Mesendoderm (in vitro differentiated cells): ENCODE measurements at regions not wholly inside any gene's neighbourhood (a gene's known extent, or its start where the extent isn't known, plus 50 kb on each side); places are given as distances from the start of the nearest gene placed in this dataset.
A peak's percentile ranks its signal among the peaks of the same experiment; 100 is the strongest.

Experiments used
- DNase-seq: peaks from one replicate; pipeline ENCODE4 v3.0.0; 2013
- H2AK5ac ChIP-seq: 2 replicates; pipeline ENCODE4 v1.6.1; 2013; ENCODE audit warnings: low read length, inconsistent platforms
- H2BK120ac ChIP-seq: 2 replicates; pipeline ENCODE4 v1.6.1; 2013; ENCODE audit warnings: low read depth, mild to moderate bottlenecking, low read length, moderate library complexity, mixed read lengths
- H2BK15ac ChIP-seq: replicated peaks from 2 replicates; pipeline ENCODE4 v1.6.1; 2013; ENCODE audit warnings: low read depth, mild to moderate bottlenecking, moderate library complexity
- H2BK5ac ChIP-seq: 2 replicates; pipeline ENCODE4 v1.6.1; 2013; ENCODE audit warnings: low read length, inconsistent platforms
- H3K18ac ChIP-seq: 2 replicates; pipeline ENCODE4 v1.6.1; 2013; ENCODE audit warnings: mild to moderate bottlenecking, low read length, mixed read lengths
- H3K23ac ChIP-seq: one replicate; pipeline ENCODE4 v1.6.1; 2013; ENCODE audit warnings: low read length
- H3K27ac ChIP-seq: 2 replicates; pipeline ENCODE4 v1.5.1; 2013; ENCODE audit warnings: low read depth, mild to moderate bottlenecking, inconsistent platforms, low read length, moderate library complexity
- H3K27me3 ChIP-seq: 2 replicates; pipeline ENCODE4 v1.6.1; 2013; ENCODE audit warnings: low read length, control low read depth, mild to moderate bottlenecking, inconsistent platforms; ENCODE audit not compliant: insufficient read depth, poor library complexity
- H3K36me3 ChIP-seq: 2 replicates; pipeline ENCODE4 v1.6.1; 2013; ENCODE audit warnings: low read length, inconsistent platforms; ENCODE audit not compliant: control insufficient read depth, insufficient read depth
- H3K4ac ChIP-seq: one replicate; pipeline ENCODE4 v1.6.1; 2013; ENCODE audit warnings: low read depth, mild to moderate bottlenecking, low read length, moderate library complexity
- H3K4me1 ChIP-seq: 2 replicates; pipeline ENCODE4 v1.6.1; 2013; ENCODE audit warnings: low read depth, low read length, inconsistent platforms; ENCODE audit not compliant: control insufficient read depth
- H3K4me2 ChIP-seq: 2 replicates; pipeline ENCODE4 v1.6.1; 2013; ENCODE audit warnings: low read length
- H3K4me3 ChIP-seq: 2 replicates; pipeline ENCODE4 v1.5.1; 2013; ENCODE audit warnings: mild to moderate bottlenecking, low read length
- H3K56ac ChIP-seq: one replicate; pipeline ENCODE4 v1.6.1; 2013; ENCODE audit warnings: low read length
- H3K79me1 ChIP-seq: 2 replicates; pipeline ENCODE4 v1.6.1; 2013; ENCODE audit warnings: low read length, inconsistent platforms
- H3K79me2 ChIP-seq: 2 replicates; pipeline ENCODE4 v1.6.1; 2013; ENCODE audit warnings: mild to moderate bottlenecking, low read length; ENCODE audit not compliant: control insufficient read depth, insufficient read depth
- H3K9ac ChIP-seq: 2 replicates; pipeline ENCODE4 v1.6.1; 2013; ENCODE audit warnings: low read length, inconsistent platforms
- H4K5ac ChIP-seq: one replicate; pipeline ENCODE4 v1.6.1; 2013; ENCODE audit warnings: low read length
- H4K8ac ChIP-seq: one replicate; pipeline ENCODE4 v1.6.1; 2013; ENCODE audit warnings: low read depth, mild to moderate bottlenecking, control low read depth, low read length, moderate library complexity
- WGBS: extraction: QIAGEN DNeasy Blood & Tissue Kit; methylation state at CpG from one replicate; pipeline ENCODE4 v1.1.7; 2013; ENCODE audit warnings: low lambda C conversion rate, missing lambda C conversion rate; ENCODE audit not compliant: insufficient coverage; ENCODE audit errors: extremely low coverage; 5-methylcytosine and 5-hydroxymethylcytosine counted together

DNA sequence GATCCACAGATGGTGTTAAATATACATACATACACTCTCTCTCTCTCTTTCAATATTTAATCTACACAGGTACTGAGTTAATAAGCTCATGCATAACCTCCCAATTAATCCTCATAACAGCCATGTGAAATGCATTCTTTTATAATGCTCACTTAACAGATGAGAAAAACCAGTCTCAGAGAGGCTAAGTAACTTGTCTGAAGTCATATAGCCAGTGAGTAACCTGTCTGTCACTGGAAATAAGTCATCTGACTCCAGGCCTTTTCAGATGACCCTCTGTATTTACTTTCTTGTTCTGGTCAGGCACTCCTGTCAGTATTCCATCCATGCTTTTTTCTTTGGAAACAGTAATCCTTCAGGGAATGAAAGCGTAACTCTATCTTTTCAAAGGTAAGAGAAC, 594.0 kb upstream of the TENM4 start:
- Histone ChIP-seq H3K9ac (no peak overlapping the region), H2BK120ac (no peak overlapping the region), H3K79me2 (no peaks in the 10 kb centered on the region), H4K5ac (no peak overlapping the region), H3K18ac (no peak overlapping the region), H3K27me3 (no peaks in the 10 kb centered on the region), H3K56ac (no peak overlapping the region), H3K27ac (no peak overlapping the region), H3K79me1 (no peaks in the 10 kb centered on the region), H2AK5ac (no peak overlapping the region), H3K23ac (no peak overlapping the region), H3K4me1 (no peaks in the 10 kb centered on the region), H3K4ac (no peak overlapping the region), H3K36me3 (no peaks in the 10 kb centered on the region), H2BK5ac (no peak overlapping the region), H2BK15ac (no peak overlapping the region), H4K8ac (no peak overlapping the region), H3K4me2 (no peak overlapping the region), H3K4me3 (no peak overlapping the region)
- WGBS = no CpG with 5 or more reads among the region's 1 CpG
- DNase-seq = no peak

DNA sequence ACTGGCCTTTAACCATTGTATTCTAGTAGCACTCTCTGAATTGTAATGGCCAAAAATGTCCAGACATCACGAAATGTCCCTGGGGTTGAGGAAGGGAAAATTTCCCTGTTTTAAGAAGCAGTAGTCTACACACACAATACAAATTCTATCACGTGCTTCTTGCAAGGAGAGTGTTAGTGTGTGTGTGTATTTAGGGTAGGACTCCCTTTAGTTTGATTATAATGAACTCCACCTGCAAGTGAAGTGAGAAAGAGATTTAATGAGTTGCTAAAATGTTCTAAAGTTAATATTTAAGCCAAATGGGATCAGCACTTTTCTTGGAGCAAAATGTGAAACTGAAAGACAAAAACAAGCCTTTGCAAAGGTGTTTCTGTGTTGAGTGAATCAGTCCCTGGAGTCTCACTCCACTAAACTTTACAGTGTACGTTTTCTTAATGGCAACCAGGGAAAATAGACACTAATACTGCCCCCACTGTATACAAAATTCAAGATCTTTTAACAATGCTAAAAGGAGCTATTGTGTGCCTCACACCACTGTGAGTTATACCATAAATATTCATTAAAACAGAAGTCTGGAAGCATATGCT, 590.3 kb upstream of the TENM4 start:
- no peak overlapping the region for H4K8ac ChIP-seq
- DNase-seq = no peak
- no CpG with 5 or more reads among the region's 3 CpGs for WGBS

DNA sequence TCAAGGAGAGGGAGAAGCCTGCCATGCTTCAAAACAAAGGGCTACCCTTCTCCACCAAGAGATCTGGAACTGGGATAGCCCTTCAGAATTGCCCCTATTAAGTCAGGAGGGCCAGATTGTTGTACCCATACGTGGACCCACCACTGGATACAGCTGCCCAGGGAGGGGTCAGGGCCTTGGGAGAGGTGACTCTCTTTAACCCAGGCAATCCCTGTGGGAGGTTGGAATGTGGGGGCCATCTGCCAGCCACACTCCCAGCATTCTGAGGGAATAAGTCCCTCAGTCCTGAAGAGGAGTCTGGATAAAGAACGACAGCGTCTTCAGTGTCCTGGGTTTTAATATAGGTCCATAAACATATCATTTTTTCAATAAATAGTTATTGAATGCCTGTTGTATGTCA, 588.2 kb upstream of the TENM4 start:
- Histone ChIP-seq H2AK5ac (no peak overlapping the region), H3K79me1 (no peaks in the 10 kb centered on the region), H3K27me3 (no peaks in the 10 kb centered on the region), H3K36me3 (no peaks in the 10 kb centered on the region), H3K4ac (no peak overlapping the region), H3K4me3 (no peak overlapping the region), H3K56ac (no peak overlapping the region), H2BK15ac (no peak overlapping the region), H3K79me2 (no peaks in the 10 kb centered on the region), H3K4me1 (peaks cover 3% of the 10 kb centered on the region), H2BK120ac (no peak overlapping the region), H4K5ac (no peak overlapping the region), H3K4me2 (no peak overlapping the region), H3K18ac (no peak overlapping the region), H4K8ac (no peak overlapping the region), H3K27ac (no peak overlapping the region), H3K23ac (no peak overlapping the region), H3K9ac (no peak overlapping the region), H2BK5ac (no peak overlapping the region)
- DNase-seq = peak; percentile 19
- WGBS = no CpG with 5 or more reads among the region's 3 CpGs

More for the DNA sequence above, 590.3 kb upstream of the TENM4 start:
- no peak overlapping the region for H2BK15ac ChIP-seq
- no peaks in the 10 kb centered on the region for H3K79me1 ChIP-seq
- H3K79me2 ChIP-seq = no peaks in the 10 kb centered on the region
- H3K4me3 ChIP-seq = no peak overlapping the region
- no peak overlapping the region for H3K56ac ChIP-seq
- no peak overlapping the region for H2AK5ac ChIP-seq
- H3K4me1 ChIP-seq = no peaks in the 10 kb centered on the region
- H3K9ac ChIP-seq = no peak overlapping the region
- H3K27ac ChIP-seq = no peak overlapping the region
- no peak overlapping the region for H3K23ac ChIP-seq
- H2BK5ac ChIP-seq = no peak overlapping the region
- no peak overlapping the region for H3K4me2 ChIP-seq
- H2BK120ac ChIP-seq = no peak overlapping the region
- H4K5ac ChIP-seq = no peak overlapping the region
- no peak overlapping the region for H3K18ac ChIP-seq
- H3K4ac ChIP-seq = no peak overlapping the region
- no peaks in the 10 kb centered on the region for H3K27me3 ChIP-seq
- H3K36me3 ChIP-seq = no peaks in the 10 kb centered on the region

DNA sequence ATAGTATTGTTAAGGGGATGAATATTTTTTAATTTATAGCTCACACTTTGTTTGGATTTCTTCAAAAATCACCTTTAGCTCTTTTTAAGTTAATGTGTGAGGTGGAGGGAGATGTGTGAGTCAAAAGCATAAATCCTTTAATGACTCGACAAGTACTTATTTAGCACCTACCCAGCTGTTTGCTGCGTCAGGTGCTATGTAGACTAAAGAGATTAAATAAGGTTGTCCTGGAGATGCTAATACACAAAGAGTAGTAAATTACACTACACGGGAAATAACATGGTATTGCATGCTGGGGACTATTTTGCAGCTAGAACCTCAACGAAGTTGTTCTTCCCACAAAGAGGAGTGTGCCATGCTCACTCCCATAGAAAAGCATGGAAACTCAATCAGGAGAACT, 583.3 kb upstream of the TENM4 start:
- H3K27ac ChIP-seq = no peak overlapping the region
- no peak overlapping the region for H4K8ac ChIP-seq
- H4K5ac ChIP-seq = no peak overlapping the region
- H3K23ac ChIP-seq = no peak overlapping the region
- H3K18ac ChIP-seq = no peak overlapping the region
- no peak overlapping the region for H3K4me3 ChIP-seq
- no peak overlapping the region for H2BK15ac ChIP-seq
- H2BK120ac ChIP-seq = no peak overlapping the region
- H2BK5ac ChIP-seq = no peak overlapping the region
- no peaks in the 10 kb centered on the region for H3K79me2 ChIP-seq
- H3K79me1 ChIP-seq = no peaks in the 10 kb centered on the region
- no peaks in the 10 kb centered on the region for H3K27me3 ChIP-seq
- H3K4me2 ChIP-seq = no peak overlapping the region
- no peak overlapping the region for H3K9ac ChIP-seq
- H3K56ac ChIP-seq = no peak overlapping the region
- no peak overlapping the region for H3K4ac ChIP-seq
- no peak overlapping the region for H2AK5ac ChIP-seq
- WGBS = no CpG with 5 or more reads among the region's 4 CpGs
- DNase-seq = peak; percentile 86
- H3K4me1 ChIP-seq = peaks cover 3% of the 10 kb centered on the region
- H3K36me3 ChIP-seq = no peaks in the 10 kb centered on the region

DNA sequence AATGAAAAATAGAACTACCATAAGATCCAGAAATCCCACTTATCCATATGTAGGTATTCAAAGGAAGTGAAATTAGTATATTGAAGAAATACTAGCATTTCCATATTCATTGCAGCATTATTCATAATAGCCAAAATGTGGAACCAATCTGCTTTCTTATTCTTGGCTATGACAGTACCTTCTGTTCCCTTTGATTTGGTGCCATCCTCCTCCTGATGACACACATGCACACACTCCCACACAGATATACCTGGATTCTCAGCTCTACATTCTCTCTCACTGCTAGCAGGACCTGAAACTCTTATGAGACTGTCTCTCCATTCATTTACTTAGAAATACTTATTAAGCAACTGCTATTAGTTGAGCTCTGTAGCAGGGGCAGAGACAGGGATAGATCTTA, 582.6 kb upstream of the TENM4 start:
- no peaks in the 10 kb centered on the region for H3K27me3 ChIP-seq
- H2AK5ac ChIP-seq = no peak overlapping the region
- H4K5ac ChIP-seq = no peak overlapping the region
- H3K23ac ChIP-seq = no peak overlapping the region
- no peaks in the 10 kb centered on the region for H3K79me1 ChIP-seq
- no peaks in the 10 kb centered on the region for H3K79me2 ChIP-seq
- H3K36me3 ChIP-seq = no peaks in the 10 kb centered on the region
- no peak overlapping the region for H2BK15ac ChIP-seq
- no peak overlapping the region for H3K4ac ChIP-seq
- no peak overlapping the region for H4K8ac ChIP-seq
- peak overlapping the region; percentile 56 for H3K18ac ChIP-seq
- H3K4me2 ChIP-seq = no peak overlapping the region
- H3K56ac ChIP-seq = no peak overlapping the region
- H2BK120ac ChIP-seq = no peak overlapping the region
- H3K4me1 ChIP-seq = peaks cover 3% of the 10 kb centered on the region
- H3K27ac ChIP-seq = no peak overlapping the region
- H2BK5ac ChIP-seq = no peak overlapping the region
- H3K4me3 ChIP-seq = no peak overlapping the region
- DNase-seq = no peak
- no peak overlapping the region for H3K9ac ChIP-seq

DNA sequence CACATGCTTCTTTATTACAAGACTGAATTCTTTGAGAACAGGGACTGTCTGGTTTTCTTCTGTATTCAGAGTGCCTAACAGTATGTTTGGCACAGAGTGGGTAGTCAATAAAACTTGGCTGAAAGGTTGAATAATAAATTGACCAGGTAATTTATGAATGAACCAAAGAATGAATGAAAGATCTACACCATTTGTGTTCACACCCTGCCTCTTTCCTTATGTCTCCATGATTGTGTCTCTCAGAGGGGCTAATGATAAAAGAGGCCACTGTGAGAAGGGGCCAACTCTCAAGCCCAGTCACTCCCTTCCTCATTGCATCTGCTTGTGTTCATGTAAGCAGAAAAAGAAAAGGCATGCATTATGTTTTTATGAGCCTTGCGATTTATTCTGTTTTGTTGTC, 569.7 kb upstream of the TENM4 start:
- Histone ChIP-seq H2BK15ac (no peak overlapping the region), H3K4me1 (no peaks in the 10 kb centered on the region), H3K79me1 (no peaks in the 10 kb centered on the region), H3K27ac (no peak overlapping the region), H4K5ac (no peak overlapping the region), H3K9ac (no peak overlapping the region), H3K79me2 (no peaks in the 10 kb centered on the region), H3K23ac (no peak overlapping the region), H2AK5ac (no peak overlapping the region), H3K27me3 (no peaks in the 10 kb centered on the region), H4K8ac (no peak overlapping the region), H3K4ac (no peak overlapping the region), H3K4me3 (no peak overlapping the region), H3K4me2 (no peak overlapping the region), H3K18ac (no peak overlapping the region), H2BK120ac (no peak overlapping the region), H2BK5ac (no peak overlapping the region), H3K56ac (no peak overlapping the region), H3K36me3 (no peaks in the 10 kb centered on the region)
- no peak for DNase-seq
- WGBS = no CpG with 5 or more reads among the region's 1 CpG
